ENCODE measurements at regions not wholly inside any gene's neighbourhood (a gene's known extent, or its start where the extent isn't known, plus 50 kb on each side); places are given as distances from the start of the nearest gene placed in this dataset.

GRCh38 chr7:10773430-10773829 lies 200.2 kb upstream of the PHF14 start:
- TF ChIP-seq JUND (IDR thresholded peaks at IDR 0.05) (no peak), POLR2A (IDR thresholded peaks at IDR 0.05; ENCODE audit: borderline replicate concordance, extremely low read depth, insufficient read depth, insufficient read length) (no peak)
- no peaks in the 10 kb centered on the region for H3K27me3 ChIP-seq (ENCODE audit: insufficient read depth, low read length)
- no peak overlapping the region for H2AFZ ChIP-seq (ENCODE audit: low read depth, low read length, poor library complexity, severe bottlenecking)
- no peak overlapping the region for H3K27ac ChIP-seq (ENCODE audit: low read depth, low read length)
- ATAC-seq (no peak), DNase-seq (ENCODE audit: low read depth, low spot score) (no peak)
- RAD21 ChIA-PET (ENCODE audit: low non-redundant PET in 1 of 2, low total read pairs in 2 of 2, uncharacterized antibody in 2 of 2, unreplicated experiment in 2 of 2): no interaction called here
- no peaks in the 10 kb centered on the region for H3K9me2 ChIP-seq (ENCODE audit: insufficient read depth)
- H4K20me1 ChIP-seq (ENCODE audit: insufficient read depth): no peaks in the 10 kb centered on the region
- no peak overlapping the region for H3K9ac ChIP-seq (ENCODE audit: low read length)
- H3K4me3 ChIP-seq (replicated peaks in 1 of 2; ENCODE audit: low read depth in 1 of 2, low read length in 2 of 2): no peak overlapping the region
- no TSS peak for BruUV-seq (replicated peaks)
- H3K4me2 ChIP-seq (ENCODE audit: low read length): no peak overlapping the region
- CTCF ChIA-PET: no interaction called here
- intact Hi-C loops (cut with micrococcal nuclease): no loop called here
- no peaks in the 10 kb centered on the region for H3K9me3 ChIP-seq (ENCODE audit: control insufficient read depth in 1 of 2, insufficient read depth in 1 of 2, low read depth in 1 of 2, low read length in 2 of 2)
- no peaks in the 10 kb centered on the region; a peak in 1 of 4 replicates for H3K36me3 ChIP-seq (ENCODE audit: control insufficient read depth in 1 of 2, insufficient read depth in 2 of 2, low read length in 2 of 2)
- POLR2A ChIA-PET: no interaction called here
- no peaks in the 10 kb centered on the region for H3K79me2 ChIP-seq (ENCODE audit: insufficient read depth, low read length)
- H3K4me1 ChIP-seq (ENCODE audit: control insufficient read depth in 1 of 2, insufficient read depth in 2 of 2, low read length in 2 of 2): no peaks in the 10 kb centered on the region

GRCh38 chr7:10779465-10780399 lies 193.9 kb upstream of the PHF14 start:
- ChIA-PET POLR2A (no interaction called here), RAD21 (ENCODE audit: low non-redundant PET in 1 of 2, low total read pairs in 2 of 2, uncharacterized antibody in 2 of 2, unreplicated experiment in 2 of 2) (no interaction called here), CTCF (no interaction called here)
- no peaks in the 10 kb centered on the region for H3K4me1 ChIP-seq (ENCODE audit: control insufficient read depth in 1 of 2, insufficient read depth in 2 of 2, low read length in 2 of 2)
- no peaks in the 10 kb centered on the region for H3K79me2 ChIP-seq (ENCODE audit: insufficient read depth, low read length)
- H3K4me3 ChIP-seq (replicated peaks in 1 of 2; ENCODE audit: low read depth in 1 of 2, low read length in 2 of 2): no peak overlapping the region
- no peak overlapping the region for H3K9ac ChIP-seq (ENCODE audit: low read length)
- DNase-seq (ENCODE audit: low read depth, low spot score) (no peak), ATAC-seq (no peak)
- no peaks in the 10 kb centered on the region for H3K9me2 ChIP-seq (ENCODE audit: insufficient read depth)
- no TSS peak for BruUV-seq (replicated peaks)
- H4K20me1 ChIP-seq (ENCODE audit: insufficient read depth): no peaks in the 10 kb centered on the region
- H3K4me2 ChIP-seq (ENCODE audit: low read length): no peak overlapping the region
- no peak overlapping the region for H3K27ac ChIP-seq (ENCODE audit: low read depth, low read length)
- H3K36me3 ChIP-seq (ENCODE audit: control insufficient read depth in 1 of 2, insufficient read depth in 2 of 2, low read length in 2 of 2): no peaks in the 10 kb centered on the region
- no peaks in the 10 kb centered on the region for H3K9me3 ChIP-seq (ENCODE audit: control insufficient read depth in 1 of 2, insufficient read depth in 1 of 2, low read depth in 1 of 2, low read length in 2 of 2)
- no peaks in the 10 kb centered on the region for H3K27me3 ChIP-seq (ENCODE audit: insufficient read depth, low read length)
- no peak overlapping the region for H2AFZ ChIP-seq (ENCODE audit: low read depth, low read length, poor library complexity, severe bottlenecking)
- intact Hi-C loops (cut with micrococcal nuclease): no loop called here
- TF ChIP-seq EZH2 (IDR thresholded peaks at IDR 0.05): no peak
- TF ChIP-seq EZH2phosphoT487 (IDR thresholded peaks at IDR 0.05; ENCODE audit: borderline replicate concordance): no peak
- TF ChIP-seq MAX (IDR thresholded peaks at IDR 0.05): no peak
- TF ChIP-seq CEBPB (IDR thresholded peaks at IDR 0.05; ENCODE audit: low read depth): no peak
- no peak for TF ChIP-seq CTCF (IDR thresholded peaks at IDR 0.05 in 2 of 3, conservative IDR thresholded peaks at IDR 0.05 in 1 of 3; ENCODE audit: borderline replicate concordance in 1 of 3, insufficient read depth in 1 of 3, low read depth in 2 of 3, low read length in 2 of 3)
- TF ChIP-seq SIN3A (IDR thresholded peaks at IDR 0.05; ENCODE audit: low read depth): no peak
- TF ChIP-seq ZBTB33 (IDR thresholded peaks at IDR 0.05; ENCODE audit: extremely low read depth, insufficient replicate concordance, low read length): no peak
- no peak for TF ChIP-seq ATF3 (IDR thresholded peaks at IDR 0.05)
- TF ChIP-seq JUND (IDR thresholded peaks at IDR 0.05): no peak
